ENCODE measurements at regions not wholly inside any gene's neighbourhood (a gene's known extent, or its start where the extent isn't known, plus 50 kb on each side); places are given as distances from the start of the nearest gene placed in this dataset.

DNA sequence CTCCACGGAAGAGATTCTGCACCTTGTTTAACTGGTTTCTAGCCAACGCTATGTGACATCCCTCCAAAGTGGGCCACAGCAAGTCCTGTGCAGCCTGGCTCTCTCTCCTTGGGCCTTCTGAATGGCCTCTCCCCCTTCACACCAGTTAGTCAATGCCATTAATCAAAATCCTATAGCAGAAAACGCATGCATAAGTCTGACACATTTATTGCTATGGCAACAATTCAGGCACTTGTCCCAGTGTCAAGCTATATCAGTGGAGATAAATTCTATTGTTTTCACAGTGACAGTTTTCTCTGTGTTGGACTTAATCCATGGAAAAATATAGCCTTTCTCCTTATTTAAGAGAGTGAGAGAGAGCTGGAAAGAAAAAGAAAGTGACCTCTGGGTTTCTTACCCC, 87.2 kb upstream of the TOX3 start:
- no peak for DNase-seq

DNA sequence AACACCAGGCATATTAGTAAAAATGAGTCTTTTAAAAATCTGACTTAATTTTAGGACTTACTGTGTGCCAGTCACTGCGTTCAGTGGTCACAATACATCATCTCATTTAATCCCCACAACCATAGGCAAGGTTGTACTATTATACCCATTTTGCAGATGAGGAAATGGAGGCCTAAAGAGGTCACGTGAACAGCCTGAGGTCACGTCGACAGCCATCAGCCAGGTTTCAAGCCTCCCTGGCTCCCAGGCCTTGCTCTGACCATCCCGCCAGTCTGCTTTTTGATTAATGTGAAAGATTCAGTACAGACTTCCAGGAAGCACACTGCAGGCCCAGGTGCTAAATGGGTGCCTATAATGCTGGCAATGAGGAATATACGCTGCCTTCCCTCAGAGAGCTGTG, 86.3 kb upstream of the TOX3 start:
- DNase-seq, result no peak

DNA sequence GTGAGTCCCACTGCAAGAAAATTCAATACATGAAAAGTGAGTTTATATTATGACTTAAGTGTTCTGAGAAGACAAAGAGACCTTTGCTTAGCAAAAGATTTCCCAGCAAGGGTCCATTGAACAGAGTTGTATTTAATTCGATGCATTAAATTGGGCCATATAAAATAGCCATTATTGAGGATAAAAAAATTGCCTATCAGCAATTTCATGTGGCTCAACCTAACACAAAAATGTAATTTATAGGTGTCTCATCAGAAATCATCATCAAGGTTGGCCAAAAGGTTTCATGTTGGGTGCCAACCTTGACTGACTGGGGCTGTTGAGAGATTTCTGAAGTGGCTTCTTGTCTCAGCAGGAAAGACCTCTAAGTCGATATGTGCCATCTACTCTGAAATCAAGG, 84.8 kb upstream of the TOX3 start:
- no peak for DNase-seq

GRCh38 chr16:52630711-52631110, 83.8 kb upstream of the TOX3 start:
- no peak for DNase-seq

DNA sequence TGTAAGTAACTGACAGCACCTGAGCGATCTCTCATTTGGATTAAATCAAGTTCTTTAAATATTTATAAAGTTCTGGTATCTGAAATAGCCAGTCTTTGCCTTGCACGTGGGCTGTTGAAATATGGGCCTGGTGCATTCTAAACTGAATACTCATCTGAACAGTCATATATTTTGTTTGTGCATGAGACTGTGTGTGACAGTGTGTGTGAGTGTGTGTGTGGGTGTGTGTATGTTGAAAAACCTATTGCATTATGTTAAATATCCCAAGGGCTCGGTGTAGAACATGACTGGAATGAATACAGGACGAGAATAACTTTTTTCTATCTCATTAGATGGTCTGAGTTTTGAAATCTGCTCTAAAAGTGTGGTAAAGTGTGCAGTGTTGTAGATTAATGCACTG, 82.4 kb upstream of the TOX3 start:
- DNase-seq, result no peak

DNA sequence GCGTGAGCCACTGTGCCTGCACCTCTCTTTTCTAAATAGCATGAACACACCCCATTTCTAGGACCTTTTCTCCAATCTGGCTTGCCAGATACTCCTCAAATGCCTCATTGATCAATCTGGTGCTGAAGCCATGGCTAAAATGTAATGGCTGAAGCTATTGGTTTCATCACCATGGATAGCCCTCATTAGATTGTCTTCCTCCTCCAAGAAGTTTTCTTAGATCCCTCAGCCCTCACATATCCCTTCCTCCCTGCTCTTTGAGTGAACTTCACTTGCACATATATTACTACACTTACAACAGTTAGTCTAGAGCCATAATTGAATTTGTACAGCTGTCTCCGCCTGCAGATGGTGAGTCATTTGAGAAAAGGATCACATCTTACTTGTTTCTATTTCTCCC, 77.9 kb upstream of the TOX3 start:
- no peak for DNase-seq

- DNase-seq, result no peak
These were observed 74.7 kb upstream of the TOX3 start for GRCh38 chr16:52621651-52622050.

- no peak for DNase-seq
These were observed 72.0 kb upstream of the TOX3 start for GRCh38 chr16:52618753-52619497.

DNA sequence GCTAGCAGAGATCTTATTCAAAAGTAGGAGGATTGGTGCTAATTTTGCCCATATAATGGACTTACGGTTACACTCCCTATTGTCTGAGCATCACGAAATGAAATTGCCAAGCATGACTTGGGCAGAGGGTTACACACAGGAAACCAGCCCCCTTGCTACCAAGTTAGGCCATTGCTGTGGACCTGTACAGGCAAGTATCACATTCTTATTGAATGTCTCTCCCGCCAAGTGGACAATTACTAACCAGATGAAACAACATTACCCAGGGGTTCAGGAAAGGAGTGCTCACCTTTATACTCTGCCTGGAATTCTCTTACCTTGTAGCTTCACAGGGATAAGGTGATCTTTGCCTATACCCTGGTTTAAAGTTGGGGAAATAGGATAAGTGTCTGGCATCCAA, 70.6 kb upstream of the TOX3 start:
- DNase-seq, result no peak

DNA sequence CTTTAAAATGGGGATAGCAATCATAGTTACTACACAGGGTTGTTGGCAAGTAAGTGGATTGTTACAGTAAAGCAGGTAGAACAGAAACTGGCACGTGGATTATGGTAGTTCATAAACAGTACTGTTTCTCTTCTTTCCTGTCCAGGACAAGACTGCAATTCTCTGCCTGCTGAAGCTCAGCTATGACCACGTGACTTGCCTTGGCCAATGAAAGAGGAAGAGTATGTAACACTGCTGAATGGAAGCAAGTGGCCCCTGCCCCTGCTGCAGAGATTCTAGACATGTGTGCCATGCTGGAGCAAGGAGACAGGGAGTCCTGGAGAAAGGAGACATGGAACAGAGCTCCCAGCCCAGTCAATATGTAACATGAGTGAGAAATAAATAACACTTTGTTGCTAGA, 66.6 kb upstream of the TOX3 start:
- no peak for DNase-seq

DNA sequence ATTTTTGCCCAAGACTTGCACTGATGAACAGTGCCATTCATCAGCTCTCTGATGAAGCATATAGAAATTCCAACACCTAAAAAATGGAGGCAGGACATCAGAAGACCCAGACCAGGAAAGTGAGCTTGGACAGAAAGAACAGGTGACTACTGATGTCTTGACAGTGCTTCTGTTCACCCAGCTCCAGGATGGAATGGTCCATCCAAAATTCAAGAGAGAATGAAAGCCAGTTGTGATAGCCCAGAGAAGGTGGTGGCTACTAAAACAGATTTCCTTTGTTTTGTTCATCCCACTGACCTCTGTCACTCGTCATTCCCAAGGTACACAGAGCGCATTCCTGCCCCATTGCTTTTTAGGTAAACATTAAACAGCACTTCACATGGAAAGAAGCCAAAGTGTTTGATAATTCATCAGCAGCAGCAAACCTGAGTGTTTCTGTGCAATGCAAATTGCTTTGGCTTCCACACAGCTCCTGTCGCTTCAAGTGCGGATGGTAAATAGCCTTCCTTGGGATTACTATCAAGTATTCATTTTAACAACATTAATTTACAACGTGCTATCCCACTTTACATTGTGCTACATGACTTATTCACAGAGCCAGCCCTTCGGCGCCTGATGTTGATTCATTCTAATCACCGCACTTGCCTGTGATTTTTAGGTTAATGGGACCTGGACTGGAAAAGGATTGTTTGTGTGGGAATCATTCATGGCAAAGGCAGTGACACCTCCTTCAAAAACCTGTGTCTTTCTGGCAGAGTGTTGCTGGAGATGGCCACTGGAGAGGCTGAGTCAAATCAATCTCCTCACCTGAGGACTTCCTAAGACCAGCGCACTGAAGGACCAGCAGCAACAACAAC, 65.1 kb upstream of the TOX3 start:
- DNase-seq, result peak; percentile 69

DNA sequence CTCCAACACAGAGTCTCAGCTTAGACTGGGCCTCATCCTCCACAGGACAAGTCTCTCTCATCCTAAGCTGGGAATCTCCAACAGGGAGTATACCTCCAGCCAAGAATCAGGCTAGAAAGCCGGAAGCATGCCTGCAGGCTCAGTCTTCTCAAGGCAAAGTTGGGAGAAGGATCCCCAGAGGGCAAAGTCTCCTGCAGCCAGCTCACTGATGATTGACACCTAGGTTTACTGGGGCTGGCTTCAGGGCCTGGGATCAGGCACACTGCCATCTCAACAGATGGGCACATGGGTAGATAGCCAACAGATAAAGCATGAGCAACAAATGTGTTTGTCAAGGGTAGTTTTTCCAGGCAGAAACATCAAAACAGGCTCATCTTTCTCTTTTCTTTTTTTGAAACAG, 56.1 kb upstream of the TOX3 start:
- no peak for DNase-seq

DNA sequence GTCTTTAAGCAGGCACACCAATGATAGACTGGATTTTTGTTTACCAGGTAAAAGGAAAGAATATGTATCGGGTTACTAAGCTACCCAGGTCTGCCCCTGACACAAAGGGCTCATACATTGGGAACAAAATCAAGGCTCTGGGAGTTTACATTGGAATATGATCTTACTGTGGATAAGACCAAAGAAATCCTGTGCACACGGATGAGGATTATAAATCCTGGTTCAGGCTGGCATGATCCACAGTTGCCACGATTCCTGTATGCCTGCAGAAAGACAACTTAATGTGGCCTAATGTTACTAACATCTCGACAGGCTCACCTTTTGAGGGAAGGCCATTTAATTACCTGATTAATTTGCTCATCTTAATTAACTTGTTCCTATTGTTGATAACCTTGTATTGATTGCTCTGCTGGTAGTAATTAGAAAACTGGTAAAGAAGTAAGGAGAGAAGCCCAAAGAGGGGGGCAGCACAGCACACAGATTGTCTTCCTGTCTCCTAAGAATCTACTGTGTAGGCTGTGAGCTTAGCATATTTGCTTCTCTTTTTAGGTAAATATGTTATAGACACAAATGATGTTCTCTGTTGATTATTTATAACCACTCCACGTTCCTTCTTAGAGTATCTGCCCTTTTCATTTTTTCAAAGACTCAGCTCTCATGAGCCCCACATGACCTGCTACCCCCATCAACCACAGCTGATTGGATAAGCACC, 51.0 kb upstream of the TOX3 start:
- peak; percentile 58 for DNase-seq

GRCh38 chr16:52597073-52597771, 50.3 kb upstream of the TOX3 start:
- no peak for DNase-seq
